ENCODE measurements at regions not wholly inside any gene's neighbourhood (a gene's known extent, or its start where the extent isn't known, plus 50 kb on each side); places are given as distances from the start of the nearest gene placed in this dataset.

GRCh38 chr13:61013796-61014195, 401.9 kb downstream of the PCDH20 start:
- no peak for DNase-seq

- no peak for DNase-seq
These were observed 405.3 kb downstream of the PCDH20 start for GRCh38 chr13:61010358-61010757.

DNA sequence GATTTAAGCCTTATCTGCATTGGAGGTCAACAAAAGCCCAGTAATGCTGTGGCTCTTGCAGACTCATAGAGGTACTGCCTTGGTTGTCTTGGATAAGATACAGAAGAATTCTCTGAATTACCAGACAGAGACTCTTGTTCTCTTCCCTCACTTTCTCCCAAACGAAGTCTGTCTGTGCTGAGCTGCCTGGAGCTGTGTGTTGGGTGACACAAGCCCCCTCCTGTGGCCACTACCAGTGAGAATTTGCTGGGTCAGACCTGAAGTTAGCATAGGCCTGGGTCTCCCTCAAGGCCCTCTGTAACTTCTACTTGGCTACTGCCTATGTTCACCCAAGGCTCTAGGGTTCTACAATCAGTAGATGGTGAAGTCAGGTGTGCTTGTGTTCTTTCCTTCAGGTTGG, 413.0 kb downstream of the PCDH20 start:
- DNase-seq, result no peak

- no peak for DNase-seq
These were observed 425.5 kb downstream of the PCDH20 start for GRCh38 chr13:60990032-60990733.

DNA sequence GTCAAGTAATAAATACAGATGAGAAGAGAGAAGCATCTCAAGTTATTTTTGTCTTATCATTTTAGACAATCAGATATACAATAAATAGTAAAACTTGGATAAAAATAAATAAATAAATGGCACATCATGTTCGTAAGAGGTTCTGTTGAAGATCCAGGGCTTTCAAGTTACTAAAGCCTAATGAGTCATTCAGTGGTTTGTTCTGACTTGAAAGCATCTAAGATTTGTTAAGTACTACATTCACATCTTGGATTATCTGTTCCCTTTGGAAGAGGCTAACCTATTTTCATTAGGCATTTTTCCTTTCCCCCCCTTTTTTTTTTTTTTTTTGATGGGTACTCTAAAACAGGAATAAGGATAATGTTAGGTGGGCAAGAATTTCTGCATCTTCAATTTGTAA, 429.3 kb downstream of the PCDH20 start:
- no peak for DNase-seq

DNA sequence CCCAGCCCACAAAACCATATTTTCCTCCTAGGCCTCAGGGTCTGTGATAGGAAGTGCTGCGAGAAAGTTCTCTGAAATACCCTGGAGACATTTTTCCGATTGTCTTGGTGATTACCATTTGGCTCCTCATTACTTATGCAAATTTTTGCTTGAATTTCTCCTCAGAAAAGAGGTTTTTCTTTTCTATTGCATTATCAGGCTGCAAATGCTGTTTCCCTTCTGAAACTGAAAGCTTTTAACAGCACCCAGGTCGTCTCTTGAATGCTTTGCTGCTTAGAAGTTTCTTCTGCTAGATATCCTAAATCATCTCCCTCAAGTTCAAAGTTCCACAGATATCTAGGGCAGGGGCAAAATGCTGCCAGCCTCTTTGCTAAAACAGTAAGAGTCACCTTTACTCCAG, 434.2 kb downstream of the PCDH20 start:
- no peak for DNase-seq

GRCh38 chr13:60976367-60976766, 439.3 kb downstream of the PCDH20 start:
- no peak for DNase-seq

DNA sequence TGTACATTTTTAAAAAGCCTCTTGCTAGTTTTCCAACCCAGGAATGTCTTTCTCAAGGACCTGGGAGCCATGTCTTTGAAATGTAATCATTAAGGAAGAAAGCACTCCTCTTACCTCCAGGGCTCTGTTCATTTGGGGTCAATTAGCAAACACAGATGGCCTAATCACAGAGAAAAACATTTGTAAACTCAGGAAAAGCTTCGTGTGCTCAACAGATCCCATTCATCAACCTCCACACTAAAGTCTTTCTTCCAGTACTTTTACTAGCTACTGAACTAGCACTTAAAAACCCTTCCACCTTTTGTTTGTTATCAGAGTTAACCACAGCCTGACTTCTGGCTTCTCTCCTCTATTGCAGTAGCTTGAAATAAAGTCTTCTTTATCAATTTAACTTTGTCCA, 441.4 kb downstream of the PCDH20 start:
- no peak for DNase-seq

DNA sequence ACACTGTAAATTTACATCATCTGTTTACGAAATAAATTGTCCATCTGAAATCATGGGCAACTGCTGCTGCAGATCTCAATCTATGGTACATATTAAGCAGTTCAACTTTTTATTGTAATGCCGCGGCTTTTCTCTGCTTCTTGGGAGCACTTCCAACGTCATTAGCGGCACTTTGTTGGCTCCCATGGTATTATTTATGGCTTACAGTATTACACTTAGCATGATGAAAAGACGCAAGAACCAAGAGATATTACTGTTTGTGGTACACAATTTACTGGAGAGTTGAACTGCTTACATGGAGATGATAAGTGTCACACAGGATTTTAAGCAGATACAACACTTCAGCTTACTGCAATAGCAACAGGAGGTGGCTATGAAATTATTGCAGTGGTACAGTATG, 442.1 kb downstream of the PCDH20 start:
- DNase-seq, result no peak

GRCh38 chr13:60970736-60971135, 444.9 kb downstream of the PCDH20 start:
- no peak for DNase-seq

- DNase-seq, result no peak
These were observed 446.0 kb downstream of the PCDH20 start for GRCh38 chr13:60969656-60970055.

GRCh38 chr13:60959427-60959826, 456.2 kb downstream of the PCDH20 start:
- DNase-seq, result no peak

DNA sequence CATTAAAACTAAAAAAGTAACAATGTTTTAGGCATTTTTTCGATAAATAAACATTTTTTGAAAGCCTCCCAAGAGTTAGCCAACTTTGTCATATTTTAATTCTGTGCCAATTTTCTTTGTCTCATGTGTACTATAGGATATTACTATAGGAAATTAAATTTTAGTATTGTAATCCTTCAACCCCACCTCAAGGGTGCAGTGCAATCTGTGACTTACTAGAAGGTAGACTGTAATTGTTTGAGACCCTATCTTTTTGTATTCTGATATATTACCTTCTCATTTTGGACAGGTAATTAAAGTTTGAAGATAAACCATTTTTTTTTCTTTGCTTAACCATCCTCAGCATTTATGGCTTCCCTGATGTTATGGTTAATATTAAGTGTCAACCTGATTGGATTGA, 457.8 kb downstream of the PCDH20 start:
- no peak for DNase-seq

DNA sequence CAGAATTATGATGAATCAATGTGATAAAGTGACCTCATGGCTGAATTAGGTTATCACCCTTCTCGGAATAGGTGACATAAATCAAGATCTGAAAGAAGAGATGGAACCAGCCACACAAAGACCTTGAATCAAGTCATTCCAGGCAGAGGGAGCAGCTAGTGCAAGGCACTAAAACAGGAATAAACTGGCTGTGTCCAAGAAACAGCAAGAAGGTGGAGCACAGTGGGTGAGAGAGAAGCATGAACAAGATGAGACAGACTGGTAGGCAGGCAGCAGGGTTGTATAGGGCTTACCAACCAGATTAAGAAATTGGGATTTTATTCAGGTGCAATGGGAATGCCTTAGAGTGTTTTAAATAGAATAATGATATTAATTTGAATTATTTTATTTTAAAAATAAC, 470.3 kb downstream of the PCDH20 start:
- DNase-seq, result no peak

GRCh38 chr13:60944863-60945262, 470.8 kb downstream of the PCDH20 start:
- no peak for DNase-seq

- DNase-seq, result no peak
These were observed 471.6 kb downstream of the PCDH20 start for GRCh38 chr13:60944016-60944415.

DNA sequence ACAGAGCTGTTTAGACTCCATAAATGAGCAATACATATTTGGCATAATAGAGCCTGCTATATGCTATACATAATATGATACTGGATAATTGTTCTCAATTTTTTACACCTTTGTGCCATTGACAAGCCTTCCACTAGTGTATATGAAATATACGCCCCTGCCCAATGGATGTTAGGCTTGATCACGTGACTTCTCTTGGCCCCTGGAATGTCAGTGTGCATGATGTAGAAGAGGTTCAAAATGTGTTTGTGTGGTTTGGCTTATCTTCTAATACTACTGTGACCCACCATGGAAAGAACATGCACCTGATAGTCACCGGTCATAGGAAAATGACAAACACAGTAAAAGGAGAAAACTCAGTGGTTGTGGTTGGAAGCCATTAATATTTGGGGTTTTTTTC, 479.4 kb downstream of the PCDH20 start:
- no peak for DNase-seq

- DNase-seq, result no peak
These were observed 482.0 kb downstream of the PCDH20 start for GRCh38 chr13:60933638-60934037.

GRCh38 chr13:60931858-60932546, 483.6 kb downstream of the PCDH20 start:
- DNase-seq, result no peak

DNA sequence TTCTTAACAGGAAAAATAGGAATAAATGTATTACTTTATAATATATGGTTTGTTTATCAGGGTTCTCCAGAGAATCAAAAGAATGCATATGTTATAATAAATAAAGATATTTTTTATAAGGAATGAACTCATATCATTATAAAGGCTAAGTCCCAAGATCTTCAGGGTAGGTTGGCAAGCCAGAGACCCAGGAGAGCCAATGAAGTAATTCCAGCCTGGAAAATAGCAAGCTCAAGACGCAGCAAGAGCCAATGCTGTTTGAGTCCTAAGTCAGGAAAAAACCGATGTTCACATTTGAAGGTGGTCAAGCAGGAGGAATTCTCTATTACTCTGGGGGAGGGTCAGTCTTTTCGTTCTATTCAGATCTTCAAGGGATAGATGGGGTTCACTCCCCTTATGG, 490.0 kb downstream of the PCDH20 start:
- DNase-seq, result no peak

DNA sequence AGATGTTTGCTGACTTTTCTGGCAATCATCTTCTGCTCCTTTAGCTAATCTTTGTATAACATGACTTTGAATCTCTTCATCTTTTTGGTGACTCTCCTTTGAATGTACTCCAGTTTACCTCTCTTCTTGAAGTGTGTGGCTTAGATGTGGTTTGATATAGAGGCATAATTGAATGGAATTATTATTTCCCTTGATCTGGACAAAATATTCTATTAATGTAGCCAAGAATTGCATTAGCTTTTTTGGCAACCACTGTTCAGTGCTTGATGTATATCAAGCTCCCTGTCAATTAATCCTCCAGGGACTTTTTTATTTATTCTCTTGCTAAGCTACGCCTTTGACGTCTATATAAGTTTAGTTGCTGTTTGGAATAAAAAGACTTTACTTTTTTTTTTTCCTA, 490.8 kb downstream of the PCDH20 start:
- DNase-seq, result no peak

- no peak for DNase-seq
These were observed 492.9 kb downstream of the PCDH20 start for GRCh38 chr13:60922576-60923231.

DNA sequence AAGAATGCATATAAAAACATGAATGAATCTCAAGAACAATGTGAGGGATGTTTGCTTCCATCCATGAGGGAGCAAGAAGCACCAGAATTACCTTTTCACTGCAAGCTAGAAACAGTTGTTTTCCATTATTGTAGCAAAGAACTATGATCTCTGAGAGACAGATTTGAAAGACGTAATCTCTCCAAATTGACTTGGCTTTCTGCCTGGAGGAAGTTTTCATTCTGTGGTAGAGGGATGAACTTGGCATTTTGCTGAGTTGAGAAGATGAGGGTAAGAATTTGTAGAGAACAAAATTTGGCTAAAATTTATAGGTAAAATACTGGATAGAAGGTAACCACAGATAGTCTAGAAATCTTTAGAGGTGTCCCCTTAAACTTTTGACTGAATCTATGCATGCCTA, 496.8 kb downstream of the TDRD3 start:
- DNase-seq, result no peak

DNA sequence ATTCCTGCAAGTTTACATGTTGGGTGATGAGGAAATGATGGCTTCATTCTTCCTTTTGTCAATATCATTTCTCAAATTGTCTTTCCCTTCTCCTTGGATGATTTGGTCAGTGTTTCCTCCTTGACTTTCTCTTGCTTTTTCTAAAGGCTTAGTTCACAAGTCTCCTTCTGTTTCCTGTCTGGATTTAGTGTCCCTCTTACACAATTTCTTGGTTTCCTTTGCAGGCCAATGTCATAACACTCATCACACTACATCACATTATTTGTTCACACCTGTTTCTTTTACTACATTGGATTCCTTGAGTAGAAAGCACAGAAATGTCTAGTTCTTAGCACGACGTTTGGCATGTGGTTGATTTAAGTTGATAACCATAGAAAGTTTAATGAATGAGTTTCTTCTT, 490.7 kb downstream of the TDRD3 start:
- no peak for DNase-seq
